ENCODE measurements at regions not wholly inside any gene's neighbourhood (a gene's known extent, or its start where the extent isn't known, plus 50 kb on each side); places are given as distances from the start of the nearest gene placed in this dataset.

DNA sequence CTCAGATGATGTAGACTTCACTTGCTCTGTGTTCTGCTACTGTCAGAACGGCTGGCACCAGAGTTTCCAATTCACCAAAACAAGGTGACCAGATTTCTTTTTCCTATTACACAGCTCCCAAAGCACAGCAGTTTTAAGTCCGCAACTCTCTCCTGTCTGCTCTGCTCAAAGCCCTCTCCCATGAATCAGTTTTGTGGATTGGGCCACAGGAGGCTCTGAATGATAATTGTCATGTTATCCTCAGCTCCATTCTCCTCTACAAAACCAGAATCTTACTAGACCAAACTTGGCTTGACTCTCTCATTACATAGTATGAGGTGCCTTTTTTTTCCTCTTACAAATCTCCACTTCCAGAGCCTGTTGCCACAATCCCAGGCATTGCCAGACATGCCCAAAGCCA is 223.5 kb downstream of the SNX13 start:
- H3K4me1 Mint-ChIP-seq (ENCODE audit: low read depth in 2 of 2): no peaks in the 10 kb centered on the region
- no peaks in the 10 kb centered on the region for H3K36me3 Mint-ChIP-seq
- peaks cover 9 to 10% of the 10 kb centered on the region in 2 donors for H3K27me3 Mint-ChIP-seq
- no peak overlapping the region for H3K27ac Mint-ChIP-seq
- no peak overlapping the region for H3K4me3 Mint-ChIP-seq
- ATAC-seq (no peak), DNase-seq (ENCODE audit: low spot score) (no peak)
- H3K9me3 Mint-ChIP-seq: no peaks in the 10 kb centered on the region

DNA sequence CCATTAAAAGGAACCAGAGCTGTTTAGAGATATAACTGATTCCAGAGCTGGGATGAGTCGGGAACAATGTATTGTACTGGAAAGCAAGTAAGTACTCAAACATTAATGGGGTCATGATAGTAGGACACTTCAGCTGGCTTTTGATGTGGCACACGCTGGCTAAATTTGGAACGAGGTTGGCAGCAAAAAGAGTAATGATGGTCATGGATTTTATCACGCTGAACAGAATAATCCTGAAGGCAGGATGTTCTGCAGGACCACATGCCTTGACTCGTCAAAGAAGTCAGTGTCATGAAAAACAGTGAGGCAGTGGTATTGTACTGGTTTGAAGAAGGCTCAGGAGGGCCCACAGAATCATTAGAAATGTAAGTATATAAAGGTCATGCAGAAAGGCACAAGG is 220.3 kb downstream of the SNX13 start:
- no peaks in the 10 kb centered on the region for H3K36me3 Mint-ChIP-seq
- no peaks in the 10 kb centered on the region for H3K9me3 Mint-ChIP-seq
- no peak overlapping the region for H3K27ac Mint-ChIP-seq
- no peak for ATAC-seq
- H3K4me1 Mint-ChIP-seq (ENCODE audit: low read depth in 2 of 2): no peaks in the 10 kb centered on the region
- H3K27me3 Mint-ChIP-seq: peaks cover 6 to 11% of the 10 kb centered on the region in 2 donors
- no peak for DNase-seq (ENCODE audit: low spot score)
- no peak overlapping the region for H3K4me3 Mint-ChIP-seq

DNA sequence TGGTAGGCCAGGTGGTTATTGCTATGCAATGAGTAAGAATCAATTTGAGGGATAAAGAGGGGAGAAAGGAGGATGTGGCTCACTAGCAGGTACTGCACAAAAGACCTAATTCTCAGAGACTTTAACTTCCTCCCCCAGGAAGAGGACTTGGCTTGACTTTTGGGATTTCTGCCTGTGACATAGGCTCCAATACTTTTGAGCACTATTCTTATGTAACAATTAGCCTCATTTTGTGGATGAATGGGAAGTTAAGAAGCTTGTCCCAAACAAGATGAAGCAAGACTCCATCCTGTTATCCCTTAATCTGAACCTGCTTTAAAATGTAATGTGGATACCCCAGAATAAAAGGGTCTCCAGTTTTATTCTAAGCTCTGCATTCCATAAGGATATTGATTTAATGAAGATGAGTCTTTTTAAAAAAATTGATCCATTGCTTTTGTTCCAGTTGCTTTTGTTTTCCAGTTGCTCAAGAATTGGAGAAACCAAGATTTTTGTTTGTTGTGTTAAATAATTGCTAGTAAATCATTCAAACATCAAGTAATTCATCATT is 218.5 kb downstream of the SNX13 start:
- no peaks in the 10 kb centered on the region for H3K36me3 Mint-ChIP-seq
- no peak overlapping the region for H3K4me3 Mint-ChIP-seq
- H3K27me3 Mint-ChIP-seq: peaks cover 5 to 10% of the 10 kb centered on the region in 2 donors
- H3K27ac Mint-ChIP-seq: no peak overlapping the region
- no peaks in the 10 kb centered on the region for H3K4me1 Mint-ChIP-seq (ENCODE audit: low read depth in 2 of 2)
- no peaks in the 10 kb centered on the region for H3K9me3 Mint-ChIP-seq
- ATAC-seq (no peak), DNase-seq (ENCODE audit: low spot score) (no peak)

DNA sequence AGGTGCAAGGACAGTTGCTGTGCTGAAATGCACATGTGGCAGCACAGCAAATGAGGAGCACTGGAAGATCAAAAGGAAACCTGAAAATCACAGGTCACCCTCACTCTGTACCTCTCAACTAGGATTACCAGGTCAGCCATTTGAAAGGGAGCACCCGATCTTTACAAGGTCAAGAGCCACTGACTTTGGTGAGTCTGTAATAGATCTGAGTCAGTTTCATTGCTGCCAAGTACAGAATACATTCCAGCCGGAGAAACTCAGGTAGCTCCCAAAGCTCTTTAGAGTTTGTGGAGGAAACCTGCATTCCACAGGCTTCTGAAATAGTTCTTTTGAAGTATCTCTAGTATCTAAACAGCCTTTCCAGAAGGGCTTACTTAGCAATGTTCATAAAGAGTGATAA is 217.5 kb downstream of the SNX13 start:
- H3K4me3 Mint-ChIP-seq: no peak overlapping the region
- H3K4me1 Mint-ChIP-seq (ENCODE audit: low read depth in 2 of 2): no peaks in the 10 kb centered on the region
- peaks cover 2 to 10% of the 10 kb centered on the region in 2 donors for H3K27me3 Mint-ChIP-seq
- H3K27ac Mint-ChIP-seq: no peak overlapping the region
- ATAC-seq (no peak), DNase-seq (ENCODE audit: low spot score) (no peak)
- no peaks in the 10 kb centered on the region for H3K9me3 Mint-ChIP-seq
- H3K36me3 Mint-ChIP-seq: no peaks in the 10 kb centered on the region

DNA sequence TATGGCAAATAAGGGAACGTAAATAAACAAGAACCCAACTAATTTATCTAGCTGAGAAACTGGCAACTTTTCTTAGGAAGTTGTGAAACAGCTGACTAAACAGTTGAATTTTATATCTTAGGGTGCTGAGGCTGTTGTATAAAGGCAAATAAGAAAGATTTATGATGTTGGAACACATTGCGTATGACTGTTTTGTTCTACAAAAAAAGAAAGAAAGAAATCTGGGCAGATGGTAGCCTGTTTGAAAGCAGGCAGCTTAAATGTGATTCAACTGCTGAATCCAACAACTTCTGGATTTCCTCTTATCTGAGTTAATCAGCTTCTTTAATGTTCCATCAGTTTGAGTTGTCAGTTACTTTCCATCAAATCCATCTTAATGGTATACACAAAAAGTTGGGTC is 214.5 kb downstream of the SNX13 start:
- peaks cover 5 to 10% of the 10 kb centered on the region in 2 donors for H3K27me3 Mint-ChIP-seq
- H3K27ac Mint-ChIP-seq: no peak overlapping the region
- no peaks in the 10 kb centered on the region for H3K4me1 Mint-ChIP-seq (ENCODE audit: low read depth in 2 of 2)
- DNase-seq (ENCODE audit: low spot score): no peak
- H3K9me3 Mint-ChIP-seq: no peaks in the 10 kb centered on the region
- H3K36me3 Mint-ChIP-seq: no peaks in the 10 kb centered on the region
- H3K4me3 Mint-ChIP-seq: no peak overlapping the region
- ATAC-seq: no peak

DNA sequence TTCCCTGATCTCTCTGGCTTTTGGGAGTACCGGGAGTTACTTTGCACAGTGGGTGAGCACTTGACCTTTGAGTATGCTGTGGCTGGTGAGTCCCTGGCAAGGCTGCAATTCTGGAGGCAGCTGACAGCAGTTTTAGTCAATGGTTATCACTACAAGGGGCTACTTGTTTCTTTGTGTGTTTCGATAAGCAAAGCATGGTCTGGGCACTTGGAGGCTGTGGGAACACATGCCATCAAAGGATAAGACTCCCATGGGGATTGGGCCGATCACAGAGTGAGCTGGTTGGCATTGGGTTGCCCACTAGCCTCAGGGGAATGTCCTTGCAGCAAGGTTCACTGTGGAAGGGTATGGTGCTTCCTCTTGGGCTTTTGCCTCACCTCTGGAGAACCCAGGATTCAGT is 208.2 kb downstream of the SNX13 start:
- no peak overlapping the region for H3K27ac Mint-ChIP-seq
- ATAC-seq (no peak), DNase-seq (ENCODE audit: low spot score) (no peak)
- H3K4me3 Mint-ChIP-seq: no peak overlapping the region
- H3K27me3 Mint-ChIP-seq: peaks cover 0 to 10% of the 10 kb centered on the region in 2 donors
- peaks cover 5% of the 10 kb centered on the region for H3K36me3 Mint-ChIP-seq
- H3K4me1 Mint-ChIP-seq (ENCODE audit: low read depth in 2 of 2): no peaks in the 10 kb centered on the region
- H3K9me3 Mint-ChIP-seq: peaks cover 11% of the 10 kb centered on the region

Measured in natural killer cell treated with Interleukin-12 subunit alpha and Interleukin-12 subunit beta and Interleukin-15 and Interleukin-18, amount 100 ng/mL, for 72 hours (primary cell).